Nephron (organoid): ENCODE measurements at regions not wholly inside any gene's neighbourhood (a gene's known extent, or its start where the extent isn't known, plus 50 kb on each side); places are given as distances from the start of the nearest gene placed in this dataset.
"Not testable (repeated sequence)": the region's sequence is repeated elsewhere in the genome, so short reads cannot be mapped to it uniquely, and the experiment has no call there.

Experiments used
- H3K27ac Mint-ChIP-seq, 3 experiments: 2 replicates each; pipeline ENCODE4 v1.8.0; 2020; ENCODE audit warnings: mixed read lengths in 3 of 3, mild to moderate bottlenecking in 2 of 3, moderate library complexity in 1 of 3
- H3K27me3 Mint-ChIP-seq: 2 replicates; pipeline ENCODE4 v1.8.0; 2021; ENCODE audit warnings: low read depth, mild to moderate bottlenecking, moderate library complexity, mixed read lengths
- H3K36me3 Mint-ChIP-seq: 2 replicates; pipeline ENCODE4 v1.8.0; 2020; ENCODE audit warnings: low read depth, mixed read lengths
- H3K4me1 Mint-ChIP-seq: 2 replicates; pipeline ENCODE4 v1.8.0; 2020; ENCODE audit warnings: mixed read lengths
- H3K4me3 Mint-ChIP-seq, 3 experiments: 2 replicates each; pipeline ENCODE4 v1.8.0; 2020; ENCODE audit warnings: mild to moderate bottlenecking in 3 of 3, mixed read lengths in 3 of 3, moderate library complexity in 2 of 3
- H3K9me3 Mint-ChIP-seq: 2 replicates; pipeline ENCODE4 v1.8.0; 2020; ENCODE audit warnings: mixed read lengths
- TF ChIP-seq, protein P1 (sequence below), 3 experiments: fragments of 200-600 bp; sonication (generic); IDR thresholded peaks; one replicate each; pipeline ENCODE4 v1.5.0; 2021; ENCODE audit warnings: antibody characterized with exemption in 3 of 3; ENCODE audit not compliant: unreplicated experiment in 3 of 3

GRCh38 chr16:51982715-51983680, 563.9 kb downstream of the TOX3 start:
- no peaks in the 10 kb centered on the region for H3K9me3 Mint-ChIP-seq
- no peaks in the 10 kb centered on the region for H3K4me1 Mint-ChIP-seq
- no peak overlapping the region for H3K27ac Mint-ChIP-seq
- no peaks in the 10 kb centered on the region for H3K36me3 Mint-ChIP-seq
- TF ChIP-seq, protein P1, sequence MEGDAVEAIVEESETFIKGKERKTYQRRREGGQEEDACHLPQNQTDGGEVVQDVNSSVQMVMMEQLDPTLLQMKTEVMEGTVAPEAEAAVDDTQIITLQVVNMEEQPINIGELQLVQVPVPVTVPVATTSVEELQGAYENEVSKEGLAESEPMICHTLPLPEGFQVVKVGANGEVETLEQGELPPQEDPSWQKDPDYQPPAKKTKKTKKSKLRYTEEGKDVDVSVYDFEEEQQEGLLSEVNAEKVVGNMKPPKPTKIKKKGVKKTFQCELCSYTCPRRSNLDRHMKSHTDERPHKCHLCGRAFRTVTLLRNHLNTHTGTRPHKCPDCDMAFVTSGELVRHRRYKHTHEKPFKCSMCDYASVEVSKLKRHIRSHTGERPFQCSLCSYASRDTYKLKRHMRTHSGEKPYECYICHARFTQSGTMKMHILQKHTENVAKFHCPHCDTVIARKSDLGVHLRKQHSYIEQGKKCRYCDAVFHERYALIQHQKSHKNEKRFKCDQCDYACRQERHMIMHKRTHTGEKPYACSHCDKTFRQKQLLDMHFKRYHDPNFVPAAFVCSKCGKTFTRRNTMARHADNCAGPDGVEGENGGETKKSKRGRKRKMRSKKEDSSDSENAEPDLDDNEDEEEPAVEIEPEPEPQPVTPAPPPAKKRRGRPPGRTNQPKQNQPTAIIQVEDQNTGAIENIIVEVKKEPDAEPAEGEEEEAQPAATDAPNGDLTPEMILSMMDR (IDR thresholded peaks at IDR 0.05; ENCODE audit: unreplicated experiment in 3 of 3), result peak; percentile 80 to 83 (median 81)
- peaks cover 30% of the 10 kb centered on the region for H3K27me3 Mint-ChIP-seq
- no peak overlapping the region for H3K4me3 Mint-ChIP-seq

- no peak overlapping the region for H3K27ac Mint-ChIP-seq
- no peaks in the 10 kb centered on the region for H3K36me3 Mint-ChIP-seq
- no peaks in the 10 kb centered on the region for H3K4me1 Mint-ChIP-seq
- H3K4me3 Mint-ChIP-seq, result no peak overlapping the region
- no peaks in the 10 kb centered on the region for H3K9me3 Mint-ChIP-seq
- peaks cover 26% of the 10 kb centered on the region for H3K27me3 Mint-ChIP-seq
- TF ChIP-seq, protein P1 (IDR thresholded peaks at IDR 0.05; ENCODE audit: unreplicated experiment in 3 of 3), result no peak
Observed at GRCh38 chr16:51981725-51982124, 565.2 kb downstream of the TOX3 start.

GRCh38 chr16:51977506-51977905, 569.4 kb downstream of the TOX3 start:
- not testable (repeated sequence) for H3K4me3 Mint-ChIP-seq, H3K27ac Mint-ChIP-seq, H3K36me3 Mint-ChIP-seq, H3K9me3 Mint-ChIP-seq, H3K4me1 Mint-ChIP-seq
- peaks cover 19% of the 10 kb centered on the region for H3K27me3 Mint-ChIP-seq

DNA sequence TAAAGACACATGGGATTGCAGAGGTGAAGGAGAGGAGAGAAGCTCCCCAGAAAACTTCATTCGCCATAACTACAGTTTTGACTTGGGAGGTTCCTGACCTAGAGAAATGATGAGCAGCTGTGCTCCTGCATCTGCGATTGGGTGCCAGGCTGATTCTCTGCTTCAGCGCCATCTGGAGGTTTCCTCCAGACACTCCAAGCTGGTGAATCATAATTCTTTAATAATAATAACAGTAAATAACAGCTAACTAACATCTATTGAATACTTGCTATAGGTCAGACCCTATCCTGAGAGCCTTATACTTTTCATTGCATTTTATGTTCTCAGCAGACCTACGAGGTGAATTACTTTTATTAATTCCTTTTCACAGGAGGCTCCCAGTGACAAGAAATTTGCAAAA, 575.8 kb downstream of the TOX3 start:
- Mint-ChIP-seq H3K4me3 (no peak overlapping the region), H3K27ac (no peak overlapping the region), H3K36me3 (no peaks in the 10 kb centered on the region), H3K9me3 (no peaks in the 10 kb centered on the region), H3K27me3 (peaks cover 30% of the 10 kb centered on the region), H3K4me1 (peaks cover 27% of the 10 kb centered on the region)
- TF ChIP-seq, protein P1 (IDR thresholded peaks at IDR 0.05; ENCODE audit: unreplicated experiment in 3 of 3), result peak; percentile 34 to 63 (median 44)

DNA sequence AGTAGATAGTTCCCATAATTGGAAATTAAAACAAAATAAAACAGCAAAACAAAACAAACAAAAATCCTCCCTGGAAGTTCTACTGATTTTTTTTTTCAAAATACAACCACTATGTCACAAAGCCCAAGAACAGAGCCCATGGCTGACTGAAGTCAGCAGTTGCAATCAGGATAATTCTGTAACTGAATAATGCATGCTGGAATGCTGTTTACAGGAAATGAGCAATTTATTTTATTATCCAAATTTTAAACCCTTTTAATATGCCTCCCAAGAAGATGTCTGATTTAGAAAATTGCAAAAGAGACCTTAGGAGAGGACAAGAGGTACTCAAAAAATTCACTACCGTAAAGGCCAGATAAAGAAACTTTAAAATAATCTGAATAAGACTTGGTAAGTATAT, 578.2 kb downstream of the TOX3 start:
- Mint-ChIP-seq H3K27ac (no peak overlapping the region), H3K9me3 (no peaks in the 10 kb centered on the region), H3K27me3 (peaks cover 30% of the 10 kb centered on the region), H3K4me1 (peaks cover 27% of the 10 kb centered on the region), H3K4me3 (no peak overlapping the region), H3K36me3 (no peaks in the 10 kb centered on the region)
- TF ChIP-seq, protein P1 (IDR thresholded peaks at IDR 0.05; ENCODE audit: unreplicated experiment in 3 of 3), result no peak

DNA sequence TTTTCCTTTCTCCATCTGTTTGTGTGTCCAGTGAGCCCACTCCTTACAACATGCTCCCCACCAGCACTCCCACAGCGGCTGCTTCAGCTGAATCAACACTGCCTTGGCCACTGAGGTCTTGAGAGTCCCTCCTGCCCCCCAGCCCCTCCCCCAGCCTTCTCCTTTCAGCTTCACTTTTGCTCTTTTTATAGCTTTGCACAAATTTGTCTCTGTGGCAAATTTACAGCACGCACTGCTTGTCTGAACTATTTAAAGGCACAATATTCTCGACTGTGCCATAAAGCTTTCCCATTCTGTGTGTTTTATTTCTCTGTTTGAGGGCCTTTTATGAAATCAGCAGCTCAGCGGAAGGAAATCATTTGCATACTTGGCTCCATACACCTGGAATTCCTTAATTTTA, 579.3 kb downstream of the TOX3 start:
- Mint-ChIP-seq H3K9me3 (no peaks in the 10 kb centered on the region), H3K4me3 (no peak overlapping the region), H3K27me3 (peaks cover 24% of the 10 kb centered on the region), H3K36me3 (no peaks in the 10 kb centered on the region), H3K4me1 (peaks cover 27% of the 10 kb centered on the region), H3K27ac (peak overlapping the region in 1 of 3 experiments; percentile 79)
- TF ChIP-seq, protein P1 (IDR thresholded peaks at IDR 0.05; ENCODE audit: unreplicated experiment in 3 of 3), result no peak
